ENCODE measurements at regions not wholly inside any gene's neighbourhood (a gene's known extent, or its start where the extent isn't known, plus 50 kb on each side); places are given as distances from the start of the nearest gene placed in this dataset.

GRCh38 chr10:78757344-78757925 lies 311.3 kb upstream of the ZMIZ1 start:
- TF ChIP-seq CTCF (conservative IDR thresholded peaks at IDR 0.05; ENCODE audit: low read depth, low read length) (no peak), EZH2 (IDR thresholded peaks at IDR 0.05; ENCODE audit: low read length, unreplicated experiment) (no peak)

Measured in PC-3 (cell line).